SK-N-SH (cell line): ENCODE measurements at regions not wholly inside any gene's neighbourhood (a gene's known extent, or its start where the extent isn't known, plus 50 kb on each side); places are given as distances from the start of the nearest gene placed in this dataset.

ENCODE experiments used
- CTCF ChIA-PET: fragments of 300-600, 350-600 bp; formaldehyde crosslinking; extraction: SDS; loops from one replicate; lab custom pipeline; 2021; lab: Yijun Ruan, JAX
- POLR2A ChIA-PET: fragments of 350-600 bp; sonication (Branson Sonifier 250); formaldehyde crosslinking; extraction: SDS; loops from one replicate; lab custom pipeline; 2020; ENCODE audit warnings: antibody characterized with exemption, inconsistent platforms; lab: Yijun Ruan, JAX
- DNase-seq: peaks from one replicate; pipeline ENCODE4 v3.0.0; 2012
- H2AFZ ChIP-seq: fragments of 200-600 bp; sonication (generic); 2 replicates; pipeline ENCODE4 v1.8.1; 2016; ENCODE audit warnings: antibody characterized with exemption, mild to moderate bottlenecking, low read depth
- H3F3A ChIP-seq: fragments of 200-600 bp; sonication (generic); replicated peaks from 2 replicates; pipeline ENCODE3; 2016; ENCODE audit warnings: antibody characterized with exemption, mild to moderate bottlenecking; ENCODE audit not compliant: insufficient read depth
- H3K27ac ChIP-seq, 2 experiments: fragments of 200-500 bp in 1 of 2; fragments of 200-600 bp in 1 of 2; sonication (Bioruptor generic) in 1 of 2; sonication (generic), shearing (Covaris generic) in 1 of 2; 2 replicates each; pipeline versions ENCODE4 v1.5.1 to v1.6.1; 2014 to 2016; ENCODE audit warnings: low read depth in 2 of 2, inconsistent platforms in 1 of 2, low read length in 1 of 2, mild to moderate bottlenecking in 1 of 2, mixed read lengths in 1 of 2
- H3K27me3 ChIP-seq: fragments of 200-600 bp; sonication (generic), shearing (Covaris generic); 2 replicates; pipeline ENCODE4 v1.6.1; 2016; ENCODE audit warnings: mixed run types; ENCODE audit not compliant: insufficient read depth
- H3K36me3 ChIP-seq, 2 experiments: fragments of 200-500 bp in 1 of 2; fragments of 200-600 bp in 1 of 2; sonication (Bioruptor generic) in 1 of 2; sonication (generic) in 1 of 2; replicated peaks in 1 of 2; 2 replicates each; pipeline versions ENCODE3 to v1.5.1; 2014 to 2016; ENCODE audit warnings: low read length in 1 of 2, mild to moderate bottlenecking in 1 of 2; ENCODE audit not compliant: insufficient read depth in 2 of 2, control insufficient read depth in 1 of 2
- H3K4me1 ChIP-seq, 2 experiments: fragments of 200-500 bp in 1 of 2; fragments of 200-600 bp in 1 of 2; sonication (Bioruptor generic) in 1 of 2; sonication (generic), shearing (Covaris generic) in 1 of 2; 2 replicates each; pipeline versions ENCODE4 v1.5.1 to v1.6.1; 2014 to 2016; ENCODE audit warnings: low read depth in 1 of 2, low read length in 1 of 2, mixed run types in 1 of 2; ENCODE audit not compliant: insufficient read depth in 2 of 2, control insufficient read depth in 1 of 2
- H3K4me2 ChIP-seq: fragments of 200-600 bp; sonication (generic), shearing (Covaris generic); 2 replicates; pipeline ENCODE4 v1.6.1; 2017; ENCODE audit warnings: mixed run types
- H3K4me3 ChIP-seq, 2 experiments: fragments of 200-500 bp in 1 of 2; fragments of 200-600 bp in 1 of 2; sonication (Bioruptor generic) in 1 of 2; sonication (generic), shearing (Covaris generic) in 1 of 2; 2 replicates each; pipeline versions ENCODE4 v1.5.1 to v1.8.1; 2014 to 2016; ENCODE audit warnings: low read depth in 2 of 2, inconsistent platforms in 1 of 2, low read length in 1 of 2, mild to moderate bottlenecking in 1 of 2, mixed read lengths in 1 of 2, moderate library complexity in 1 of 2
- H3K79me2 ChIP-seq: fragments of 200-600 bp; sonication (generic); 2 replicates; pipeline ENCODE4 v1.8.1; 2017; ENCODE audit warnings: mild to moderate bottlenecking; ENCODE audit not compliant: insufficient read depth
- H3K9ac ChIP-seq: fragments of 200-600 bp; sonication (generic); 2 replicates; pipeline ENCODE4 v1.6.1; 2017; ENCODE audit warnings: mixed run types
- H3K9me2 ChIP-seq: fragments of 200-600 bp; sonication (generic); 2 replicates; pipeline ENCODE4 v1.6.1; 2017; ENCODE audit warnings: mixed run types
- H3K9me3 ChIP-seq: fragments of 200-600 bp; sonication (generic); 2 replicates; pipeline ENCODE4 v1.6.1; 2017; ENCODE audit warnings: mixed run types, mild to moderate bottlenecking, moderate library complexity
- H4K20me1 ChIP-seq: fragments of 200-600 bp; sonication (generic); 2 replicates; pipeline ENCODE4 v1.6.1; 2017; ENCODE audit warnings: mild to moderate bottlenecking, mixed run types; ENCODE audit not compliant: insufficient read depth
- CHD2 ChIP-seq: fragments of 150-350 bp; IDR thresholded peaks from 2 replicates; pipeline ENCODE4 v1.6.1; 2018; ENCODE audit warnings: low read length; ENCODE audit not compliant: partially characterized antibody
- ELF1 ChIP-seq: IDR thresholded peaks from 2 replicates; pipeline ENCODE4 v1.4.0; 2012
- FOXJ3 ChIP-seq: sonication (generic); formaldehyde crosslinking; IDR thresholded peaks from 2 replicates; pipeline ENCODE4 v1.5.1; 2020; ENCODE audit warnings: mild to moderate bottlenecking, missing genetic modification reagents
- FOXM1 ChIP-seq: IDR thresholded peaks from 2 replicates; pipeline ENCODE4 v1.4.0; 2012; ENCODE audit warnings: low read depth, mild to moderate bottlenecking
- GABPA ChIP-seq: IDR thresholded peaks from 2 replicates; pipeline ENCODE4 v1.4.0; 2012; ENCODE audit warnings: low read depth, mild to moderate bottlenecking
- JUND ChIP-seq: IDR thresholded peaks from 2 replicates; pipeline ENCODE4 v1.4.0; 2012
- MEF2A ChIP-seq: IDR thresholded peaks from 2 replicates; pipeline ENCODE4 v1.4.0; 2012; ENCODE audit warnings: low read depth, borderline replicate concordance
- NFIC ChIP-seq: IDR thresholded peaks from 2 replicates; pipeline ENCODE4 v1.4.0; 2012; ENCODE audit warnings: borderline replicate concordance
- TAF1 ChIP-seq: IDR thresholded peaks from 2 replicates; pipeline ENCODE4 v1.6.1; 2012; ENCODE audit warnings: low read depth, mild to moderate bottlenecking, low read length, moderate library complexity, borderline replicate concordance
- TEAD4 ChIP-seq: IDR thresholded peaks from 2 replicates; pipeline ENCODE4 v1.4.0; 2012; ENCODE audit warnings: mild to moderate bottlenecking, borderline replicate concordance; ENCODE audit not compliant: insufficient read depth
- WGBS: methylation state at CpG from one replicate; pipeline ENCODE4 v1.1.6; 2017; ENCODE audit warnings: low lambda C conversion rate; 5-methylcytosine and 5-hydroxymethylcytosine counted together
- TF ChIP-seq, protein P1 (sequence below): fragments of 200-600 bp; sonication (generic); IDR thresholded peaks from 2 replicates; pipeline ENCODE4 v1.6.1; 2017; ENCODE audit warnings: antibody characterized with exemption, mild to moderate bottlenecking, moderate library complexity
- TF ChIP-seq, protein P2 (sequence below): IDR thresholded peaks from 2 replicates; pipeline ENCODE4 v1.4.0; 2012; ENCODE audit warnings: low read depth, borderline replicate concordance
- TF ChIP-seq, protein P3 (sequence below): IDR thresholded peaks from 2 replicates; pipeline ENCODE4 v1.4.0; 2012; ENCODE audit warnings: low read depth, borderline replicate concordance

DNA sequence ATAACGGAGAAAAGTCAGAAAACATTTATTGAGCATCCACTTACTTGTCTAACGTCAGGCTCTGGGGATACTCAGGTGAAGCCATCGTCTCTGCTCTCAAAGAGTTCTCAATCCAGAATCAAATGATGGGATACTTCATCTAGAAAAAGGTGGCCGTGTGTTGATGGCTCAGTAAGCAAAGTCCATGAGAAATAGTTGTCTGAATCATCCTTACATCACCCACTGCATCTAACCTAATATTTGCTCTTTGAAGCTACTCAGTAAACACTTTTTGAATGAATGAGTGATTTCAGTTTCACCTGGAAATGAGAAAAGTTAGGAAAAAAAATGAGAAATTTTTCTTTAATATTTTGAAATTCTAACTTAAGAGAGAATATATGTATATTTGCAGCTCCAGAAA lies 155.3 kb upstream of the PKN2 start:
- Histone ChIP-seq H3K4me1 (no peaks in the 10 kb centered on the region), H3K4me3 (no peak overlapping the region), H3K27ac (no peak overlapping the region), H3K4me2 (no peak overlapping the region), H3K27me3 (no peaks in the 10 kb centered on the region; the same call in 1 of the 2 replicates), H3K9me2 (no peaks in the 10 kb centered on the region), H3K9ac (no peak overlapping the region), H3K79me2 (no peaks in the 10 kb centered on the region), H3K36me3 (no peaks in the 10 kb centered on the region), H4K20me1 (no peaks in the 10 kb centered on the region), H2AFZ (no peak overlapping the region), H3K9me3 (no peaks in the 10 kb centered on the region), H3F3A (no peaks in the 10 kb centered on the region)
- CTCF ChIA-PET, result no interaction called here
- no peak for DNase-seq
- 21% methylated on average over 4 of the region's 4 CpGs for WGBS
- TF ChIP-seq MEF2A (no peak), FOXM1 (no peak), FOXJ3 (CRISPR knock-in tag) (no peak), NFIC (no peak), GABPA (no peak)
- TF ChIP-seq, protein P1, sequence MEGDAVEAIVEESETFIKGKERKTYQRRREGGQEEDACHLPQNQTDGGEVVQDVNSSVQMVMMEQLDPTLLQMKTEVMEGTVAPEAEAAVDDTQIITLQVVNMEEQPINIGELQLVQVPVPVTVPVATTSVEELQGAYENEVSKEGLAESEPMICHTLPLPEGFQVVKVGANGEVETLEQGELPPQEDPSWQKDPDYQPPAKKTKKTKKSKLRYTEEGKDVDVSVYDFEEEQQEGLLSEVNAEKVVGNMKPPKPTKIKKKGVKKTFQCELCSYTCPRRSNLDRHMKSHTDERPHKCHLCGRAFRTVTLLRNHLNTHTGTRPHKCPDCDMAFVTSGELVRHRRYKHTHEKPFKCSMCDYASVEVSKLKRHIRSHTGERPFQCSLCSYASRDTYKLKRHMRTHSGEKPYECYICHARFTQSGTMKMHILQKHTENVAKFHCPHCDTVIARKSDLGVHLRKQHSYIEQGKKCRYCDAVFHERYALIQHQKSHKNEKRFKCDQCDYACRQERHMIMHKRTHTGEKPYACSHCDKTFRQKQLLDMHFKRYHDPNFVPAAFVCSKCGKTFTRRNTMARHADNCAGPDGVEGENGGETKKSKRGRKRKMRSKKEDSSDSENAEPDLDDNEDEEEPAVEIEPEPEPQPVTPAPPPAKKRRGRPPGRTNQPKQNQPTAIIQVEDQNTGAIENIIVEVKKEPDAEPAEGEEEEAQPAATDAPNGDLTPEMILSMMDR, result no peak
- TF ChIP-seq, protein P2, sequence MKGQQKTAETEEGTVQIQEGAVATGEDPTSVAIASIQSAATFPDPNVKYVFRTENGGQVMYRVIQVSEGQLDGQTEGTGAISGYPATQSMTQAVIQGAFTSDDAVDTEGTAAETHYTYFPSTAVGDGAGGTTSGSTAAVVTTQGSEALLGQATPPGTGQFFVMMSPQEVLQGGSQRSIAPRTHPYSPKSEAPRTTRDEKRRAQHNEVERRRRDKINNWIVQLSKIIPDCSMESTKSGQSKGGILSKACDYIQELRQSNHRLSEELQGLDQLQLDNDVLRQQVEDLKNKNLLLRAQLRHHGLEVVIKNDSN, result no peak
- POLR2A ChIA-PET, result no interaction called here

DNA sequence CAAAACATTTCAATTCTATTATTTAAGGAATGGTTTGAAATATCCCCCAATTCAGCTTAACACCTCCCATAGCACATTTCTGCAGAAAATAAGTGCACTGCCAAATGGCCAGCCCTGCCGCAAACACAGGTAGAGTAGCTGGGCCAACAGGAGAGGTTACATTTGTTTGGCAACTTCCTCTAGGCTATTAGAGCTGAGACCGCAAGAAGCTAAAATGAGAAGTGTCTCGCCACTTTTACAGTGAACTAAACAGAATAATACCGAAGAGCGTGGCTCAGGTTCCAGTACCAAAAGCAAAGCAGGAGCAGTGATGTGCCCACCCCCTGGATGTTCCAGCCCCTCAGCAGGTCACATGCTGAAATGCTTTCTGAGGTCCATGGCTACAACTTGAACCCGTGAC lies 154.5 kb upstream of the PKN2 start:
- no peaks in the 10 kb centered on the region; the same call in 1 of the 2 replicates for H3K27me3 ChIP-seq
- H3K9ac ChIP-seq, result no peak overlapping the region
- no peaks in the 10 kb centered on the region for H3K36me3 ChIP-seq
- H3K27ac ChIP-seq, result no peak overlapping the region
- TF ChIP-seq CHD2 (no peak), TEAD4 (no peak), JUND (no peak), TAF1 (no peak), ELF1 (no peak)
- TF ChIP-seq, protein P3, sequence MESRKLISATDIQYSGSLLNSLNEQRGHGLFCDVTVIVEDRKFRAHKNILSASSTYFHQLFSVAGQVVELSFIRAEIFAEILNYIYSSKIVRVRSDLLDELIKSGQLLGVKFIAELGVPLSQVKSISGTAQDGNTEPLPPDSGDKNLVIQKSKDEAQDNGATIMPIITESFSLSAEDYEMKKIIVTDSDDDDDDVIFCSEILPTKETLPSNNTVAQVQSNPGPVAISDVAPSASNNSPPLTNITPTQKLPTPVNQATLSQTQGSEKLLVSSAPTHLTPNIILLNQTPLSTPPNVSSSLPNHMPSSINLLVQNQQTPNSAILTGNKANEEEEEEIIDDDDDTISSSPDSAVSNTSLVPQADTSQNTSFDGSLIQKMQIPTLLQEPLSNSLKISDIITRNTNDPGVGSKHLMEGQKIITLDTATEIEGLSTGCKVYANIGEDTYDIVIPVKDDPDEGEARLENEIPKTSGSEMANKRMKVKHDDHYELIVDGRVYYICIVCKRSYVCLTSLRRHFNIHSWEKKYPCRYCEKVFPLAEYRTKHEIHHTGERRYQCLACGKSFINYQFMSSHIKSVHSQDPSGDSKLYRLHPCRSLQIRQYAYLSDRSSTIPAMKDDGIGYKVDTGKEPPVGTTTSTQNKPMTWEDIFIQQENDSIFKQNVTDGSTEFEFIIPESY, result no peak
- CTCF ChIA-PET, result no interaction called here
- H3K9me2 ChIP-seq, result no peaks in the 10 kb centered on the region
- POLR2A ChIA-PET, result no interaction called here
- H3F3A ChIP-seq, result no peaks in the 10 kb centered on the region
- no peak overlapping the region for H3K4me3 ChIP-seq
- no peaks in the 10 kb centered on the region for H3K4me1 ChIP-seq
- no peaks in the 10 kb centered on the region for H3K79me2 ChIP-seq
- no peak for DNase-seq
- no peaks in the 10 kb centered on the region for H4K20me1 ChIP-seq
- H2AFZ ChIP-seq, result no peak overlapping the region
- no peak overlapping the region for H3K4me2 ChIP-seq
- H3K9me3 ChIP-seq, result no peaks in the 10 kb centered on the region
- 48% methylated on average over 6 of the region's 6 CpGs for WGBS
